Rectal smooth muscle tissue (tissue), 1 donor: ENCODE measurements at regions not wholly inside any gene's neighbourhood (a gene's known extent, or its start where the extent isn't known, plus 50 kb on each side); places are given as distances from the start of the nearest gene placed in this dataset.

Experiments
- H3K27ac ChIP-seq: one replicate; pipeline ENCODE4 v1.7.0; 2013; ENCODE audit warnings: low read depth, low read length, inconsistent platforms
- H3K27me3 ChIP-seq: one replicate; pipeline ENCODE4 v1.7.0; 2013; ENCODE audit warnings: low read length; ENCODE audit not compliant: control insufficient read depth, insufficient read depth
- H3K36me3 ChIP-seq: one replicate; pipeline ENCODE4 v1.7.0; 2013; ENCODE audit warnings: low read length; ENCODE audit not compliant: control insufficient read depth, insufficient read depth
- H3K4me1 ChIP-seq: one replicate; pipeline ENCODE4 v1.7.0; 2013; ENCODE audit warnings: low read length; ENCODE audit not compliant: control insufficient read depth, insufficient read depth
- H3K4me3 ChIP-seq: one replicate; pipeline ENCODE4 v1.7.0; 2013; ENCODE audit warnings: low read length
- H3K9ac ChIP-seq: one replicate; pipeline ENCODE4 v1.7.0; 2013; ENCODE audit warnings: low read length

GRCh38 chr4:24411806-24412205, 172.5 kb downstream of the DHX15 start:
- no peak overlapping the region for H3K4me3 ChIP-seq
- no peaks in the 10 kb centered on the region for H3K4me1 ChIP-seq
- H3K9ac ChIP-seq = no peak overlapping the region
- no peaks in the 10 kb centered on the region for H3K36me3 ChIP-seq
- no peak overlapping the region for H3K27ac ChIP-seq
- H3K27me3 ChIP-seq = no peaks in the 10 kb centered on the region

GRCh38 chr4:24411299-24411698, 173.1 kb downstream of the DHX15 start:
- Histone ChIP-seq H3K9ac (no peak overlapping the region), H3K27ac (no peak overlapping the region), H3K27me3 (no peaks in the 10 kb centered on the region), H3K36me3 (no peaks in the 10 kb centered on the region), H3K4me1 (no peaks in the 10 kb centered on the region), H3K4me3 (no peak overlapping the region)

- Histone ChIP-seq H3K36me3 (no peaks in the 10 kb centered on the region), H3K4me3 (no peak overlapping the region), H3K4me1 (no peaks in the 10 kb centered on the region), H3K9ac (no peak overlapping the region), H3K27me3 (no peaks in the 10 kb centered on the region), H3K27ac (no peak overlapping the region)
Observed at GRCh38 chr4:24408640-24409039, 175.7 kb downstream of the DHX15 start.

- Histone ChIP-seq H3K36me3 (no peaks in the 10 kb centered on the region), H3K4me1 (no peaks in the 10 kb centered on the region), H3K9ac (no peak overlapping the region), H3K4me3 (no peak overlapping the region), H3K27me3 (no peaks in the 10 kb centered on the region), H3K27ac (no peak overlapping the region)
Observed at GRCh38 chr4:24405926-24406325, 178.4 kb downstream of the DHX15 start.

- Histone ChIP-seq H3K4me3 (no peak overlapping the region), H3K9ac (no peak overlapping the region), H3K27me3 (no peaks in the 10 kb centered on the region), H3K27ac (no peak overlapping the region), H3K36me3 (no peaks in the 10 kb centered on the region), H3K4me1 (no peaks in the 10 kb centered on the region)
Observed at GRCh38 chr4:24405341-24405740, 179.0 kb downstream of the DHX15 start.

GRCh38 chr4:24404281-24404680, 180.1 kb downstream of the DHX15 start:
- Histone ChIP-seq H3K27ac (no peak overlapping the region), H3K9ac (no peak overlapping the region), H3K4me3 (no peak overlapping the region), H3K36me3 (no peaks in the 10 kb centered on the region), H3K4me1 (no peaks in the 10 kb centered on the region), H3K27me3 (no peaks in the 10 kb centered on the region)

- Histone ChIP-seq H3K4me1 (no peaks in the 10 kb centered on the region), H3K27me3 (no peaks in the 10 kb centered on the region), H3K36me3 (no peaks in the 10 kb centered on the region), H3K9ac (no peak overlapping the region), H3K27ac (no peak overlapping the region), H3K4me3 (no peak overlapping the region)
Observed at GRCh38 chr4:24403265-24403664, 181.1 kb downstream of the DHX15 start.

- Histone ChIP-seq H3K27me3 (no peaks in the 10 kb centered on the region), H3K9ac (no peak overlapping the region), H3K4me1 (no peaks in the 10 kb centered on the region), H3K4me3 (no peak overlapping the region), H3K27ac (no peak overlapping the region), H3K36me3 (no peaks in the 10 kb centered on the region)
Observed at GRCh38 chr4:24400537-24400936, 183.8 kb downstream of the DHX15 start.

GRCh38 chr4:24396988-24397387, 187.4 kb downstream of the DHX15 start:
- Histone ChIP-seq H3K27ac (no peak overlapping the region), H3K36me3 (no peaks in the 10 kb centered on the region), H3K27me3 (no peaks in the 10 kb centered on the region), H3K9ac (no peak overlapping the region), H3K4me3 (no peak overlapping the region), H3K4me1 (no peaks in the 10 kb centered on the region)

- Histone ChIP-seq H3K4me1 (no peaks in the 10 kb centered on the region), H3K27ac (no peak overlapping the region), H3K27me3 (no peaks in the 10 kb centered on the region), H3K4me3 (no peak overlapping the region), H3K36me3 (no peaks in the 10 kb centered on the region), H3K9ac (no peak overlapping the region)
Observed at GRCh38 chr4:24395937-24396336, 188.4 kb downstream of the DHX15 start.

GRCh38 chr4:24394041-24394440, 190.3 kb downstream of the DHX15 start:
- Histone ChIP-seq H3K27ac (no peak overlapping the region), H3K4me1 (no peaks in the 10 kb centered on the region), H3K4me3 (no peak overlapping the region)

GRCh38 chr4:24392613-24393012, 191.7 kb downstream of the DHX15 start:
- Histone ChIP-seq H3K36me3 (no peaks in the 10 kb centered on the region), H3K27ac (no peak overlapping the region), H3K9ac (no peak overlapping the region), H3K27me3 (no peaks in the 10 kb centered on the region), H3K4me1 (no peaks in the 10 kb centered on the region), H3K4me3 (no peak overlapping the region)

More at GRCh38 chr4:24394041-24394440, 190.3 kb downstream of the DHX15 start:
- Histone ChIP-seq H3K36me3 (no peaks in the 10 kb centered on the region), H3K27me3 (no peaks in the 10 kb centered on the region), H3K9ac (no peak overlapping the region)

GRCh38 chr4:24382381-24382780, 202.0 kb downstream of the DHX15 start:
- no peaks in the 10 kb centered on the region for H3K27me3 ChIP-seq

More at GRCh38 chr4:24382381-24382780, 202.0 kb downstream of the DHX15 start:
- Histone ChIP-seq H3K27ac (no peak overlapping the region), H3K4me3 (no peak overlapping the region), H3K9ac (no peak overlapping the region), H3K36me3 (no peaks in the 10 kb centered on the region), H3K4me1 (no peaks in the 10 kb centered on the region)
